Neural cell (in vitro differentiated cells): ENCODE measurements at regions not wholly inside any gene's neighbourhood (a gene's known extent, or its start where the extent isn't known, plus 50 kb on each side); places are given as distances from the start of the nearest gene placed in this dataset.

Experiments
- H2AFZ ChIP-seq: fragments of 200-600, 300-800 bp; sonication (generic), shearing (Covaris generic); 2 replicates; pipeline ENCODE4 v1.6.0; 2014; ENCODE audit warnings: low read depth, mild to moderate bottlenecking, antibody characterized with exemption, low read length, moderate library complexity
- H3F3A ChIP-seq: fragments of 200-600 bp; shearing (Covaris generic); 2 replicates; pipeline ENCODE4 v1.6.1; 2016; ENCODE audit warnings: mild to moderate bottlenecking, moderate library complexity, mixed read lengths, antibody characterized with exemption, low read length; ENCODE audit not compliant: insufficient read depth, poor library complexity, severe bottlenecking
- H3K27ac ChIP-seq: fragments of 200-600, 300-800 bp; sonication (generic), shearing (Covaris generic); 2 replicates; pipeline ENCODE4 v1.5.1; 2014; ENCODE audit warnings: mild to moderate bottlenecking, low read length, moderate library complexity
- H3K27me3 ChIP-seq: fragments of 300-800, 200-600 bp; sonication (generic), shearing (Covaris generic); 2 replicates; pipeline ENCODE4 v1.6.0; 2014; ENCODE audit warnings: mild to moderate bottlenecking, low read depth, low read length, moderate library complexity; ENCODE audit not compliant: insufficient read depth
- H3K36me3 ChIP-seq: fragments of 300-800, 200-600 bp; sonication (generic), shearing (Covaris generic); 2 replicates; pipeline ENCODE4 v1.5.1; 2014; ENCODE audit warnings: mild to moderate bottlenecking, antibody characterized with exemption, low read length, moderate library complexity; ENCODE audit not compliant: insufficient read depth
- H3K4me2 ChIP-seq: fragments of 300-800, 200-600 bp; sonication (generic), shearing (Covaris generic); 2 replicates; pipeline ENCODE4 v1.6.0; 2014; ENCODE audit warnings: mild to moderate bottlenecking, low read length
- H3K4me3 ChIP-seq: fragments of 300-800, 200-600 bp; sonication (generic), shearing (Covaris generic); 2 replicates; pipeline ENCODE4 v1.5.1; 2014; ENCODE audit warnings: mild to moderate bottlenecking, low read length, moderate library complexity
- H3K79me2 ChIP-seq: fragments of 200-600 bp; shearing (Covaris generic); replicated peaks from 2 replicates; pipeline ENCODE4 v1.6.0; 2014; ENCODE audit warnings: mild to moderate bottlenecking, low read length, moderate library complexity; ENCODE audit not compliant: insufficient read depth
- H3K9ac ChIP-seq: fragments of 300-800, 200-600 bp; sonication (generic), shearing (Covaris generic); 2 replicates; pipeline ENCODE4 v1.6.1; 2016; ENCODE audit warnings: mild to moderate bottlenecking, low read length, mixed read lengths
- H3K9me2 ChIP-seq: fragments of 200-600 bp; shearing (Covaris generic); 2 replicates; pipeline ENCODE4 v1.6.1; 2016; ENCODE audit warnings: mild to moderate bottlenecking, low read length, mixed read lengths; ENCODE audit not compliant: insufficient read depth
- H3K9me3 ChIP-seq: fragments of 200-600, 300-800 bp; sonication (generic), shearing (Covaris generic); 2 replicates; pipeline ENCODE4 v1.6.1; 2016; ENCODE audit warnings: mild to moderate bottlenecking, mixed run types, low read length, moderate library complexity, mixed read lengths
- H4K20me1 ChIP-seq: fragments of 200-600 bp; shearing (Covaris generic); 2 replicates; pipeline ENCODE4 v1.6.1; 2016; ENCODE audit warnings: mild to moderate bottlenecking, mixed run types; ENCODE audit not compliant: insufficient read depth
- EP300 ChIP-seq: fragments of 450-650 bp; conservative IDR thresholded peaks from 2 replicates; pipeline ENCODE4 v1.6.1; 2014; ENCODE audit warnings: antibody characterized with exemption, mild to moderate bottlenecking, moderate library complexity; ENCODE audit not compliant: poor library complexity, severe bottlenecking
- EZH2 ChIP-seq: fragments of 200-600, 300-800 bp; shearing (Covaris generic), sonication (generic); IDR thresholded peaks from 2 replicates; pipeline ENCODE4 v1.6.1; 2014; ENCODE audit warnings: antibody characterized with exemption, low read length, borderline replicate concordance, mild to moderate bottlenecking; ENCODE audit not compliant: insufficient read depth, poor library complexity, severe bottlenecking
- MXI1 ChIP-seq: fragments of 450-650 bp; conservative IDR thresholded peaks from 2 replicates; pipeline ENCODE4 v1.6.1; 2014; ENCODE audit warnings: antibody characterized with exemption, mild to moderate bottlenecking; ENCODE audit not compliant: poor library complexity, severe bottlenecking
- POLR2AphosphoS5 ChIP-seq: IDR thresholded peaks from 2 replicates; pipeline ENCODE4 v1.6.1; 2012
- RAD21 ChIP-seq: fragments of 450-650 bp; conservative IDR thresholded peaks from 2 replicates; pipeline ENCODE4 v1.6.1; 2014; ENCODE audit warnings: antibody characterized with exemption, mild to moderate bottlenecking, moderate library complexity
- SMC3 ChIP-seq: fragments of 450-650 bp; conservative IDR thresholded peaks from 2 replicates; pipeline ENCODE4 v1.6.1; 2014; ENCODE audit warnings: antibody characterized with exemption, mild to moderate bottlenecking, moderate library complexity; ENCODE audit not compliant: poor library complexity
- TAF1 ChIP-seq: IDR thresholded peaks from 2 replicates; pipeline ENCODE4 v1.6.1; 2012; ENCODE audit warnings: low read depth
- TF ChIP-seq, protein P1 (sequence below): fragments of 450-650 bp; IDR thresholded peaks from 2 replicates; pipeline ENCODE4 v1.5.1; 2014; ENCODE audit warnings: antibody characterized with exemption, mild to moderate bottlenecking, moderate library complexity; ENCODE audit not compliant: poor library complexity, severe bottlenecking
- TF ChIP-seq, protein P2 (sequence below): IDR thresholded peaks from 2 replicates; pipeline ENCODE4 v1.6.1; 2012; ENCODE audit warnings: borderline replicate concordance

DNA sequence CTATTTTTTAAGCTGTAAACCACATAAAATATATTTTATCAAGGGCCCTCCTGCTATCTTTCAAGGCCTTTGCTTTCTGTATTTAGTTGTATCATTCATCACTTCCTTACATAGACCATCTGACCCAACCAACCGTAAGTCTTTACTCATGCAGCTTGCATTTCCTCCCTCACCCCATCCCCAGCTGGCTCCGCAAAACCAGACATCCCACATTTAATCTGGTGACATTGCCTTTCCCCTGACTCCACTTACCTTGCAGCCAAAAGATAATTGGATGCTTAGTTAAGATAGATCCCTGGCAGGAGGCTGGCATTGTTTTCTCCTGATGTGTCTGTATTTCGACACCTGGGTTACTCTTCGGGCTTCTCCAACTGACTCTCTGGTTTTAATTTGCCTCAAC is 183.7 kb upstream of the LDB2 start:
- Histone ChIP-seq H3K9me2 (no peaks in the 10 kb centered on the region), H2AFZ (no peak overlapping the region), H3K4me2 (no peak overlapping the region)

DNA sequence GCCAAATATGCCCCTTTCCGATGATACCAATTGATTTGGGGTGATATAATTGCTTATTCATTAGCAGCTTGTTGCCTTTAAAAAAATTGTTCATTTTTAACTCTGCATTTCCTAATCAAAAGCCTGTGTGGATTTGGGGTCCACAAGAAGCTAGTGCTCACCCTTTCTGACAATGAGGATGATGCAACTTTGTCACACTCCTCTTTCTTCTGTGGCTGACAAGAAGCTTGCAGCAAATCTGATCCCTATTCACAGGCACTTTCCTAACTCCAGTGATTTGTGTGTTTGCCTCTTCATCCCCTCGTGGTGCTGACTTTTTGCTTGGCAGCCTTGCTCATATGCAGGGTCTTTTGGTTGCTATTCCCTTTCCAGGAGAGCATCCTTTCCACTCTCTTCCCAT is 182.7 kb upstream of the LDB2 start:
- no peak overlapping the region for H3K9ac ChIP-seq
- no peaks in the 10 kb centered on the region for H3K9me3 ChIP-seq
- no peaks in the 10 kb centered on the region for H3K36me3 ChIP-seq
- no peak overlapping the region for H3K4me2 ChIP-seq
- TF ChIP-seq, protein P1, sequence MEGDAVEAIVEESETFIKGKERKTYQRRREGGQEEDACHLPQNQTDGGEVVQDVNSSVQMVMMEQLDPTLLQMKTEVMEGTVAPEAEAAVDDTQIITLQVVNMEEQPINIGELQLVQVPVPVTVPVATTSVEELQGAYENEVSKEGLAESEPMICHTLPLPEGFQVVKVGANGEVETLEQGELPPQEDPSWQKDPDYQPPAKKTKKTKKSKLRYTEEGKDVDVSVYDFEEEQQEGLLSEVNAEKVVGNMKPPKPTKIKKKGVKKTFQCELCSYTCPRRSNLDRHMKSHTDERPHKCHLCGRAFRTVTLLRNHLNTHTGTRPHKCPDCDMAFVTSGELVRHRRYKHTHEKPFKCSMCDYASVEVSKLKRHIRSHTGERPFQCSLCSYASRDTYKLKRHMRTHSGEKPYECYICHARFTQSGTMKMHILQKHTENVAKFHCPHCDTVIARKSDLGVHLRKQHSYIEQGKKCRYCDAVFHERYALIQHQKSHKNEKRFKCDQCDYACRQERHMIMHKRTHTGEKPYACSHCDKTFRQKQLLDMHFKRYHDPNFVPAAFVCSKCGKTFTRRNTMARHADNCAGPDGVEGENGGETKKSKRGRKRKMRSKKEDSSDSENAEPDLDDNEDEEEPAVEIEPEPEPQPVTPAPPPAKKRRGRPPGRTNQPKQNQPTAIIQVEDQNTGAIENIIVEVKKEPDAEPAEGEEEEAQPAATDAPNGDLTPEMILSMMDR: no peak
- TF ChIP-seq TAF1: no peak
- no peak for TF ChIP-seq EP300
- no peak for TF ChIP-seq SMC3
- no peak for TF ChIP-seq RAD21
- no peak for TF ChIP-seq MXI1
- TF ChIP-seq, protein P2, sequence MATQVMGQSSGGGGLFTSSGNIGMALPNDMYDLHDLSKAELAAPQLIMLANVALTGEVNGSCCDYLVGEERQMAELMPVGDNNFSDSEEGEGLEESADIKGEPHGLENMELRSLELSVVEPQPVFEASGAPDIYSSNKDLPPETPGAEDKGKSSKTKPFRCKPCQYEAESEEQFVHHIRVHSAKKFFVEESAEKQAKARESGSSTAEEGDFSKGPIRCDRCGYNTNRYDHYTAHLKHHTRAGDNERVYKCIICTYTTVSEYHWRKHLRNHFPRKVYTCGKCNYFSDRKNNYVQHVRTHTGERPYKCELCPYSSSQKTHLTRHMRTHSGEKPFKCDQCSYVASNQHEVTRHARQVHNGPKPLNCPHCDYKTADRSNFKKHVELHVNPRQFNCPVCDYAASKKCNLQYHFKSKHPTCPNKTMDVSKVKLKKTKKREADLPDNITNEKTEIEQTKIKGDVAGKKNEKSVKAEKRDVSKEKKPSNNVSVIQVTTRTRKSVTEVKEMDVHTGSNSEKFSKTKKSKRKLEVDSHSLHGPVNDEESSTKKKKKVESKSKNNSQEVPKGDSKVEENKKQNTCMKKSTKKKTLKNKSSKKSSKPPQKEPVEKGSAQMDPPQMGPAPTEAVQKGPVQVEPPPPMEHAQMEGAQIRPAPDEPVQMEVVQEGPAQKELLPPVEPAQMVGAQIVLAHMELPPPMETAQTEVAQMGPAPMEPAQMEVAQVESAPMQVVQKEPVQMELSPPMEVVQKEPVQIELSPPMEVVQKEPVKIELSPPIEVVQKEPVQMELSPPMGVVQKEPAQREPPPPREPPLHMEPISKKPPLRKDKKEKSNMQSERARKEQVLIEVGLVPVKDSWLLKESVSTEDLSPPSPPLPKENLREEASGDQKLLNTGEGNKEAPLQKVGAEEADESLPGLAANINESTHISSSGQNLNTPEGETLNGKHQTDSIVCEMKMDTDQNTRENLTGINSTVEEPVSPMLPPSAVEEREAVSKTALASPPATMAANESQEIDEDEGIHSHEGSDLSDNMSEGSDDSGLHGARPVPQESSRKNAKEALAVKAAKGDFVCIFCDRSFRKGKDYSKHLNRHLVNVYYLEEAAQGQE: no peak
- TF ChIP-seq POLR2AphosphoS5: no peak
- TF ChIP-seq EZH2: no peak
- no peaks in the 10 kb centered on the region for H3K27me3 ChIP-seq
- H3K79me2 ChIP-seq: no peaks in the 10 kb centered on the region
- H3K4me3 ChIP-seq: no peak overlapping the region
- no peak overlapping the region for H2AFZ ChIP-seq
- H4K20me1 ChIP-seq: no peaks in the 10 kb centered on the region
- H3K9me2 ChIP-seq: no peaks in the 10 kb centered on the region
- H3K27ac ChIP-seq: no peak overlapping the region
- no peaks in the 10 kb centered on the region for H3F3A ChIP-seq

More for the DNA sequence above, 183.7 kb upstream of the LDB2 start:
- no peak overlapping the region for H3K9ac ChIP-seq
- H3K9me3 ChIP-seq: no peaks in the 10 kb centered on the region
- H3K27me3 ChIP-seq: no peaks in the 10 kb centered on the region
- TF ChIP-seq MXI1 (no peak), EP300 (no peak), TAF1 (no peak), POLR2AphosphoS5 (no peak), SMC3 (no peak), EZH2 (no peak), RAD21 (no peak)
- TF ChIP-seq, protein P1: no peak
- TF ChIP-seq, protein P2: no peak
- H3K4me3 ChIP-seq: no peak overlapping the region
- no peaks in the 10 kb centered on the region for H3K36me3 ChIP-seq
- H3K79me2 ChIP-seq: no peaks in the 10 kb centered on the region
- no peak overlapping the region for H3K27ac ChIP-seq
- H3F3A ChIP-seq: no peaks in the 10 kb centered on the region
- no peaks in the 10 kb centered on the region for H4K20me1 ChIP-seq
